ENCODE measurements at regions not wholly inside any gene's neighbourhood (a gene's known extent, or its start where the extent isn't known, plus 50 kb on each side); places are given as distances from the start of the nearest gene placed in this dataset.

DNA sequence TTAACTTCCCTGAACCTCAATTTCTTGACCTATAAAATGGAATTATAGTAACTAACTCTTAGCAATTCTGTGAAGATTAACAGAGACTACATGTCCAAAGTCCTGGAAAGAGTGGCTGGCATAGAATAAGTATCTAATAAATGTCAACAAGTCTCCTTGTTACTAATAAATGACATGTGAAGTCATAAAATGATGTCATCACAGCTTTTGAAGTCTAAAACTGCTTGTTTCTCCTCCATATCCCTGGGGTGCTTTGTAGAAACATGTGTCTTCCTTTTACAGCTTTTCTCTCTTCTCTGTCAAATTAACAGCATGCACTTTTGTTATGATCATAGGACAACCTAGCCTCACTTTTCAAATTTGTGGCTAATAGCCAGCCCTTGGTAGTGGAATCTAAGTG is 510.2 kb downstream of the NTRK3 start:
- TF ChIP-seq EZH2phosphoT487 (IDR thresholded peaks at IDR 0.05; ENCODE audit: borderline replicate concordance, low read depth, low read length): no peak
- no peak for TF ChIP-seq CTCF (conservative IDR thresholded peaks at IDR 0.05; ENCODE audit: low read length)
- intact Hi-C loops (cut with micrococcal nuclease; ENCODE audit: unreplicated experiment): no loop called here
- no peaks in the 10 kb centered on the region for H3K36me3 ChIP-seq (ENCODE audit: insufficient read depth, low read length)
- no peaks in the 10 kb centered on the region for H3K79me2 ChIP-seq (ENCODE audit: insufficient read depth, low read depth, low read length)
- no peak overlapping the region for H2AFZ ChIP-seq (ENCODE audit: low read length)
- H4K20me1 ChIP-seq (ENCODE audit: insufficient read depth, low read length): no peaks in the 10 kb centered on the region
- H3K9me3 ChIP-seq (ENCODE audit: low read length): no peaks in the 10 kb centered on the region
- no peaks in the 10 kb centered on the region for H3K4me1 ChIP-seq (ENCODE audit: insufficient read depth, low read length, poor library complexity, severe bottlenecking)
- no peaks in the 10 kb centered on the region for H3K9me2 ChIP-seq (ENCODE audit: insufficient read depth, low read length)
- H3K4me2 ChIP-seq (ENCODE audit: low read length): no peak overlapping the region
- ChIA-PET POLR2A (interaction anchor here (0.6 kb wide), 1 partner anchor 8 kb away, joined by 5 read pairs; no protein-coding TSS in a partner anchor), CTCF (ENCODE audit: unreplicated experiment) (no interaction called here)
- H3K4me3 ChIP-seq (ENCODE audit: low read depth, low read length, poor library complexity, severe bottlenecking): no peak overlapping the region
- no peak overlapping the region for H3K27ac ChIP-seq (ENCODE audit: low read depth, low read length, poor library complexity, severe bottlenecking)
- no peak for DNase-seq (ENCODE audit: low spot score)
- no TSS peak for BruUV-seq (replicated peaks)

GRCh38 chr15:87744815-87745214 is 511.7 kb downstream of the NTRK3 start:
- TF ChIP-seq EZH2phosphoT487 (IDR thresholded peaks at IDR 0.05; ENCODE audit: borderline replicate concordance, low read depth, low read length) (no peak), CTCF (conservative IDR thresholded peaks at IDR 0.05; ENCODE audit: low read length) (no peak)
- H3K4me1 ChIP-seq (ENCODE audit: insufficient read depth, low read length, poor library complexity, severe bottlenecking): no peaks in the 10 kb centered on the region
- H3K9me2 ChIP-seq (ENCODE audit: insufficient read depth, low read length): no peaks in the 10 kb centered on the region
- DNase-seq (ENCODE audit: low spot score): no peak
- H3K4me2 ChIP-seq (ENCODE audit: low read length): no peak overlapping the region
- no peaks in the 10 kb centered on the region for H4K20me1 ChIP-seq (ENCODE audit: insufficient read depth, low read length)
- H3K36me3 ChIP-seq (ENCODE audit: insufficient read depth, low read length): no peaks in the 10 kb centered on the region
- ChIA-PET POLR2A (no interaction called here), CTCF (ENCODE audit: unreplicated experiment) (no interaction called here)
- no peaks in the 10 kb centered on the region for H3K79me2 ChIP-seq (ENCODE audit: insufficient read depth, low read depth, low read length)
- no TSS peak for BruUV-seq (replicated peaks)
- H3K4me3 ChIP-seq (ENCODE audit: low read depth, low read length, poor library complexity, severe bottlenecking): no peak overlapping the region
- intact Hi-C loops (cut with micrococcal nuclease; ENCODE audit: unreplicated experiment): no loop called here
- no peaks in the 10 kb centered on the region for H3K9me3 ChIP-seq (ENCODE audit: low read length)
- no peak overlapping the region for H2AFZ ChIP-seq (ENCODE audit: low read length)
- H3K27ac ChIP-seq (ENCODE audit: low read depth, low read length, poor library complexity, severe bottlenecking): no peak overlapping the region

DNA sequence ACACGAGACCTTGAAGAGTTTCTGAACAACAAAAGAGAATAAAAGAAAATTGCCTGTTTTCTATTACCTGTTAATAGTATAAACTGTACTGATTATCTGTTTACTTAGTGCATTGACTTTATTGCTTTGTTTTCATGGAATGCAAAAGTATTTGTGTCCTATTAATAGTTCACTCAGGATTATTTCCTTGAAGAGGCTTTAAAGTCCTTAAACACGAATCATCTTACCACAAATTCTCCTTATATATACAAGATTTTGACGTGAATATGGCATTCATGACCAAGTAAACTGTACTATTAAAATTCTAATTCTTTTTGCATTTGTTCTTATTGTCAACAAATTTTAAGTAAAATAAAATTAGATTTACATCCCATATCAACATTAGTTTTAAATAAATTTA is 513.0 kb downstream of the NTRK3 start:
- intact Hi-C loops (cut with micrococcal nuclease; ENCODE audit: unreplicated experiment): no loop called here
- Histone ChIP-seq H4K20me1 (ENCODE audit: insufficient read depth, low read length) (no peaks in the 10 kb centered on the region), H3K4me2 (ENCODE audit: low read length) (no peak overlapping the region), H3K9me3 (ENCODE audit: low read length) (no peaks in the 10 kb centered on the region), H3K36me3 (ENCODE audit: insufficient read depth, low read length) (no peaks in the 10 kb centered on the region), H3K4me3 (ENCODE audit: low read depth, low read length, poor library complexity, severe bottlenecking) (no peak overlapping the region), H3K4me1 (ENCODE audit: insufficient read depth, low read length, poor library complexity, severe bottlenecking) (no peaks in the 10 kb centered on the region), H2AFZ (ENCODE audit: low read length) (no peak overlapping the region), H3K79me2 (ENCODE audit: insufficient read depth, low read depth, low read length) (no peaks in the 10 kb centered on the region), H3K27ac (ENCODE audit: low read depth, low read length, poor library complexity, severe bottlenecking) (no peak overlapping the region), H3K9me2 (ENCODE audit: insufficient read depth, low read length) (no peaks in the 10 kb centered on the region)
- DNase-seq (ENCODE audit: low spot score): no peak
- no peak for TF ChIP-seq EZH2phosphoT487 (IDR thresholded peaks at IDR 0.05; ENCODE audit: borderline replicate concordance, low read depth, low read length)
- TF ChIP-seq CTCF (conservative IDR thresholded peaks at IDR 0.05; ENCODE audit: low read length): no peak
- CTCF ChIA-PET (ENCODE audit: unreplicated experiment): no interaction called here
- POLR2A ChIA-PET: no interaction called here
- BruUV-seq (replicated peaks): no TSS peak

All from OCI-LY7 (cell line).